ENCODE measurements at regions not wholly inside any gene's neighbourhood (a gene's known extent, or its start where the extent isn't known, plus 50 kb on each side); places are given as distances from the start of the nearest gene placed in this dataset.

GRCh38 chr2:153152036-153152435, 326.5 kb downstream of the RPRM start:
- TF ChIP-seq CTCF (IDR thresholded peaks at IDR 0.05) (no peak), POLR2A (IDR thresholded peaks at IDR 0.05) (no peak)
